Cardiac muscle cell (in vitro differentiated cells and primary cell): ENCODE measurements at regions not wholly inside any gene's neighbourhood (a gene's known extent, or its start where the extent isn't known, plus 50 kb on each side); places are given as distances from the start of the nearest gene placed in this dataset.
"Not testable (repeated sequence)": the region's sequence is repeated elsewhere in the genome, so short reads cannot be mapped to it uniquely, and the experiment has no call there.

Experiments used
- DNase-seq, 2 donors: peaks; one replicate each; pipeline versions ENCODE4 v3.0.0 to v3.0.0-alpha.2; 2010 to 2017; ENCODE audit warnings: low read depth in 1 of 2, low spot score in 1 of 2
- H3K27ac ChIP-seq: fragments of 200-600 bp; sonication (generic); 2 replicates; pipeline ENCODE4 v1.5.1; 2016
- H3K27me3 ChIP-seq: fragments of 200-600 bp; sonication (generic); 2 replicates; pipeline ENCODE4 v1.6.0; 2016; ENCODE audit warnings: control low read depth
- H3K36me3 ChIP-seq: fragments of 200-600 bp; sonication (generic); 2 replicates; pipeline ENCODE4 v1.5.1; 2016; ENCODE audit warnings: control low read depth
- H3K4me1 ChIP-seq: fragments of 200-600 bp; sonication (generic); 2 replicates; pipeline ENCODE4 v1.8.1; 2017; ENCODE audit warnings: low read depth, mild to moderate bottlenecking, mixed run types
- H3K4me3 ChIP-seq: fragments of 200-600 bp; sonication (generic); 2 replicates; pipeline ENCODE4 v1.5.1; 2016; ENCODE audit warnings: mild to moderate bottlenecking
- H3K9me3 ChIP-seq: fragments of 200-600 bp; sonication (generic); 2 replicates; pipeline ENCODE4 v1.5.1; 2017; ENCODE audit warnings: low read depth, mild to moderate bottlenecking, control low read depth
- TF ChIP-seq, protein P1 (sequence below): IDR thresholded peaks from 2 replicates; pipeline ENCODE4 v1.5.1; 2012; ENCODE audit warnings: low read depth, mild to moderate bottlenecking, low read length

DNA sequence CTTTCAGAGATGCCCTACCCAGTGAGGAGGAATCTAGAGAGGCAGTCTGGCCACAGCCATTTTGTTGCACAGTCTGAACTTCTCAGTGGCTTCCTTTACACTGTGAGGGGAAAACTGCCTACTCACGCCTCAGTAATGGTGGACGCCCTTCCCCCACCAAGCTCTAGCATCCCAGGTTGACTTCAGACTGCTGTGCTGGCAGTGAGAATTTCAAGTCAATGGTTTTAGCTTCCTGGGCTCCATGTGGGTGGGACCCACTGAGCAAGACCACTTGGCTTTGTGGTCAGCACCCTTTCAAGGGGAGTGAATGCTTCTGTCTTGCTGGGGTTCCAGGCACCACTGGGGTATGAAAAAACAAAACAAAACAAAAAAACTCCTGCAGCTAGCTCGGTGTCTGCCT, 663.2 kb upstream of the ZNF385D start:
- H3K4me1 ChIP-seq, result no peaks in the 10 kb centered on the region
- DNase-seq, result no peak
- H3K27me3 ChIP-seq, result no peaks in the 10 kb centered on the region
- TF ChIP-seq, protein P1, sequence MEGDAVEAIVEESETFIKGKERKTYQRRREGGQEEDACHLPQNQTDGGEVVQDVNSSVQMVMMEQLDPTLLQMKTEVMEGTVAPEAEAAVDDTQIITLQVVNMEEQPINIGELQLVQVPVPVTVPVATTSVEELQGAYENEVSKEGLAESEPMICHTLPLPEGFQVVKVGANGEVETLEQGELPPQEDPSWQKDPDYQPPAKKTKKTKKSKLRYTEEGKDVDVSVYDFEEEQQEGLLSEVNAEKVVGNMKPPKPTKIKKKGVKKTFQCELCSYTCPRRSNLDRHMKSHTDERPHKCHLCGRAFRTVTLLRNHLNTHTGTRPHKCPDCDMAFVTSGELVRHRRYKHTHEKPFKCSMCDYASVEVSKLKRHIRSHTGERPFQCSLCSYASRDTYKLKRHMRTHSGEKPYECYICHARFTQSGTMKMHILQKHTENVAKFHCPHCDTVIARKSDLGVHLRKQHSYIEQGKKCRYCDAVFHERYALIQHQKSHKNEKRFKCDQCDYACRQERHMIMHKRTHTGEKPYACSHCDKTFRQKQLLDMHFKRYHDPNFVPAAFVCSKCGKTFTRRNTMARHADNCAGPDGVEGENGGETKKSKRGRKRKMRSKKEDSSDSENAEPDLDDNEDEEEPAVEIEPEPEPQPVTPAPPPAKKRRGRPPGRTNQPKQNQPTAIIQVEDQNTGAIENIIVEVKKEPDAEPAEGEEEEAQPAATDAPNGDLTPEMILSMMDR, result no peak
- H3K9me3 ChIP-seq, result no peaks in the 10 kb centered on the region
- no peaks in the 10 kb centered on the region for H3K36me3 ChIP-seq
- H3K27ac ChIP-seq, result no peak overlapping the region
- no peak overlapping the region for H3K4me3 ChIP-seq

DNA sequence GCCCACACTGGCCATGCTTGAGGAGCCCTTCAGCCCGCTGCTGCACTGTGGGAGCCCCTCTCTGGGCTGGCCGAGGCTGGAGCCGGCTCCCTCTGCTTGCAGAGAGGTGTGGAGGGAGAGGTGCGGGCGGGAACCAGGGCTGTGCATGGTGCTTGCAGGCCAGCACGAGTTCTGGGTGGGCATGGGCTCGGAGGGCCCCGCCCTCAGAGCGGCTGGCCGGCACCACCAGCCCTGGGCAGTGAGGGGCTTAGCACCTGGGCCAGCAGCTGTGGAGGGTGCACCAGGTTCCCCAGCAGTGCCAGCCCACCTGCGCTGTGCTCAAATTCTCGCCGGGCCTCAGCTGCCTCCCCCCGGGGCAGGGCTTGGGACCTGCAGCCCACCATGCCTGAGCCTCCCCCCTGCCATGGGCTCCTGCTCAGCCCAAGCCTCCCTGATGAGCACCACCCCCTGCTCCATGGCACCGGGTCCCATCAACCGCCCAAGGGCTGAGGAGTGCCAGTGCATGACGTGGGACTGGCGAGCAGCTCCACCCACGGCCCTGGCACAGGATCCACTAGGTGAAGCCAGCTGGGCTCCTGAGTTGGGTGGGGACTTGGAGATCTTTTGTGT, 665.9 kb upstream of the ZNF385D start:
- H3K4me3 ChIP-seq, H3K36me3 ChIP-seq, H3K9me3 ChIP-seq, H3K4me1 ChIP-seq, H3K27ac ChIP-seq, DNase-seq, H3K27me3 ChIP-seq: not testable (repeated sequence)

DNA sequence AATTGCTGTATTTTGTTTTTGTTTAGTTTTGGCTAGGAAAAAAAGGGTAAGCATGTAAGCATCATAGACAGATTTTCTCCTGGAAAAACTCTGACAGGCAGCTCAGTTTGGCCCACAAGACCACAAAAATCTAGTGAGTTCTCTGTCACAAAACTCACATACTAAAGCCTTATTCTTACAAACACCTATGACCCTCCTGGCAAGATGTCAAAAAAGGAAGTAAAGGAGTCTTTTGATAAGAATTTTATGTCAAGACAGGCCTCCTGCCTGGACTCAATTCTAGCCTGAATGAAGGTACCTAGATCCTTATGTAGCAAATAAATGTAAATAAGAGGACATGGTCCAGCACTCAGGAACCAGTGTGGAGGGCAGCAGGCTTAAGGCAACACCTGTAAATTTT, 668.3 kb upstream of the ZNF385D start:
- TF ChIP-seq, protein P1, result no peak
- no peak for DNase-seq
- Histone ChIP-seq H3K27ac (no peak overlapping the region), H3K4me3 (no peak overlapping the region), H3K4me1 (no peaks in the 10 kb centered on the region), H3K27me3 (no peaks in the 10 kb centered on the region), H3K36me3 (no peaks in the 10 kb centered on the region), H3K9me3 (no peaks in the 10 kb centered on the region)

DNA sequence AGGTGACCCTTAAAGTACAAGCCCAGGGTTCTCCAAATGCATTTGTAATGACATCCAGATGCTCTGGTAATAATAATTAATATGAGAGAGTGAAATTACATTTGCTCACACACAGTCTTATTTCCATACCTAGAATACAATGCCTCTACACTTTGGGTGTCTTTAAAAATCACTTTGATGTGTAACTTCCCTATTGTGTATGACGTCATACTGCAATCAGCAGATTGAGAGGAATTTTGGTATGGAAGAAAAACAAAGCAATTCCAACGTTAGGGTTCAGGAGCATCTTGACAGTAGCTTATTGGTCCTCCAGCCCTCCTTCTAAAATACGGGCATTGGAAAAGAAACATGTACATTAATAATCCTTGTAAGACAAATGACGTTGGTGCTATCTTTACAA, 670.6 kb upstream of the ZNF385D start:
- no peak overlapping the region for H3K4me3 ChIP-seq
- H3K9me3 ChIP-seq, result no peaks in the 10 kb centered on the region
- no peaks in the 10 kb centered on the region for H3K36me3 ChIP-seq
- no peak for DNase-seq
- no peaks in the 10 kb centered on the region for H3K27me3 ChIP-seq
- no peak overlapping the region for H3K27ac ChIP-seq
- TF ChIP-seq, protein P1, result no peak
- H3K4me1 ChIP-seq, result no peaks in the 10 kb centered on the region

DNA sequence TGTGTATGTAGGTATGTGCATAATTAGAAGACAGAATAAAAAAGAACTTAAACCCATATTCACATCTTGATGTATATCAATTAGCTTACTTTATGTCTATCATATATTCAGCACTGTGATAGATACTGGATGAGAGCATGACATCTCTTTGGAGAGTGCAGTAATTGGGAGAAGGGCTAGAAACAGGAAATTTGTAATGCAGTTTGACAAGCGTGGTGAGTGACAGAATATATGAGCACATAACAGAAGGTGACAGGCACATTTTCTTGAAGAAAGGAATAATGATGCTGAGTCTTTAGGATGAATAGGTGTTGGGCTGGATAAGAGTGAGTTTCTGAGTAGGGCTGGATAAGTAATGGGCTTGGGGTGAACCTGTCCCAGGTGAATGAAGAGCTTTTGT, 680.3 kb upstream of the ZNF385D start:
- TF ChIP-seq, protein P1, result no peak
- no peaks in the 10 kb centered on the region for H3K4me1 ChIP-seq
- H3K9me3 ChIP-seq, result no peaks in the 10 kb centered on the region
- no peak overlapping the region for H3K4me3 ChIP-seq
- H3K36me3 ChIP-seq, result no peaks in the 10 kb centered on the region
- no peak for DNase-seq
- no peak overlapping the region for H3K27ac ChIP-seq
- H3K27me3 ChIP-seq, result no peaks in the 10 kb centered on the region

DNA sequence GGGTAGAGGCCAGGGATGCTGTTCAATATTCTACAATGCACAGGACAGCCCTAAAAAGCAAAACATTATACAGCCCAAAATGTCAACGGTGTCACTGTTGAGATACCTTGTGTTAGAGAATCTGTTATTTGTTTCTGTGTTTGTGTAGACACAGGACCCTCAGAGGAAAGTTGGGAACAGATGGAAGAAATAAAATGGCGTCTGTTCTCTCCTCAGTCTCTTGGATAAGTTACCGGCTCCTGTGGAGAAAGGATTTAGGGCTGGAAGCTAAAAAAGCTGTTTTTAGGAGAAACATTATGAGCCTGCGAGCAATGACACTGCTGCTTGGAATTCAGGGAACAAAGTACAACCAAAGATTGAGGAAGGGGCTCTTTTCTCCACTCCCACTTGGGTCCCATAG, 688.6 kb upstream of the ZNF385D start:
- Histone ChIP-seq H3K4me1 (no peaks in the 10 kb centered on the region), H3K27ac (no peak overlapping the region), H3K27me3 (no peaks in the 10 kb centered on the region), H3K4me3 (no peak overlapping the region), H3K36me3 (no peaks in the 10 kb centered on the region), H3K9me3 (no peaks in the 10 kb centered on the region)
- TF ChIP-seq, protein P1, result no peak
- no peak for DNase-seq
